ENCODE measurements at regions not wholly inside any gene's neighbourhood (a gene's known extent, or its start where the extent isn't known, plus 50 kb on each side); places are given as distances from the start of the nearest gene placed in this dataset.

- TF ChIP-seq CTCF (IDR thresholded peaks at IDR 0.05) (no peak), POLR2A (IDR thresholded peaks at IDR 0.05) (no peak)
Observed at GRCh38 chr5:91690921-91691320, 307.8 kb upstream of the ARRDC3 start.

All from heart left ventricle (tissue), 13 donors.